Type B pancreatic cell (in vitro differentiated cells): ENCODE measurements at regions not wholly inside any gene's neighbourhood (a gene's known extent, or its start where the extent isn't known, plus 50 kb on each side); places are given as distances from the start of the nearest gene placed in this dataset.

Source experiments
- DNase-seq: peaks from one replicate; pipeline ENCODE4 v3.0.0; 2021; ENCODE audit warnings: mixed read lengths; ENCODE audit not compliant: unreplicated experiment; ENCODE audit errors: extremely low spot score
- H3K27ac Mint-ChIP-seq: 2 replicates; pipeline ENCODE4 v1.8.0; 2021; ENCODE audit warnings: mild to moderate bottlenecking, mixed read lengths
- H3K27me3 Mint-ChIP-seq: 2 replicates; pipeline ENCODE4 v1.8.0; 2021; ENCODE audit warnings: mixed read lengths
- H3K36me3 Mint-ChIP-seq: 2 replicates; pipeline ENCODE4 v1.8.0; 2021; ENCODE audit warnings: mixed read lengths
- H3K4me1 Mint-ChIP-seq: one replicate; pipeline ENCODE4 v1.8.0; 2021; ENCODE audit warnings: mixed read lengths; ENCODE audit not compliant: unreplicated experiment
- H3K4me3 Mint-ChIP-seq: 2 replicates; pipeline ENCODE4 v1.8.0; 2021; ENCODE audit warnings: mild to moderate bottlenecking, mixed read lengths
- H3K9me3 Mint-ChIP-seq: 2 replicates; pipeline ENCODE4 v1.8.0; 2021; ENCODE audit warnings: mixed read lengths
- TF ChIP-seq, protein P1 (sequence below): fragments of 200-600 bp; sonication (generic); conservative IDR thresholded peaks from 2 replicates; pipeline ENCODE4 v1.5.0; 2021; ENCODE audit warnings: antibody characterized with exemption, mild to moderate bottlenecking

DNA sequence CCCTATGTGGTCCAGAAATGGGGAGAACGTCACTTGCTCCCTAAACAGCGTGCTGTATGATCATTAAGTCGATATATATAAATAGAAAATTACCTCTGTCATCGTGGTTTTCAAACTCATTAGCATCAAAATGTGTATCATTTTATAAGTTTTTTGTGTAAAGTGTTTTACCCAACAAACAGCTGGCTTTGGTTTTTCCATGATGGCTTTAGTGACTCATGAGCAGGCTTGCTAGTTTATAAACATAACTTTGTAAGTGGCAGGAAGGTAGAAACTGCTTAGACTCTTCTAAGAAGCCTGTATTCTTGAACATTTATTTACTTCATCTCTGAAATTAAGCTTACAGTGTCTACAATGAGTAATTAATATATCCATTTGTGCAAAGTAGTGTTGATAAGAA is 108.4 kb upstream of the DIPK2B start:
- H3K27ac Mint-ChIP-seq, result no peak overlapping the region
- H3K36me3 Mint-ChIP-seq, result no peaks in the 10 kb centered on the region
- peaks cover 6% of the 10 kb centered on the region for H3K9me3 Mint-ChIP-seq
- H3K4me3 Mint-ChIP-seq, result no peak overlapping the region
- TF ChIP-seq, protein P1, sequence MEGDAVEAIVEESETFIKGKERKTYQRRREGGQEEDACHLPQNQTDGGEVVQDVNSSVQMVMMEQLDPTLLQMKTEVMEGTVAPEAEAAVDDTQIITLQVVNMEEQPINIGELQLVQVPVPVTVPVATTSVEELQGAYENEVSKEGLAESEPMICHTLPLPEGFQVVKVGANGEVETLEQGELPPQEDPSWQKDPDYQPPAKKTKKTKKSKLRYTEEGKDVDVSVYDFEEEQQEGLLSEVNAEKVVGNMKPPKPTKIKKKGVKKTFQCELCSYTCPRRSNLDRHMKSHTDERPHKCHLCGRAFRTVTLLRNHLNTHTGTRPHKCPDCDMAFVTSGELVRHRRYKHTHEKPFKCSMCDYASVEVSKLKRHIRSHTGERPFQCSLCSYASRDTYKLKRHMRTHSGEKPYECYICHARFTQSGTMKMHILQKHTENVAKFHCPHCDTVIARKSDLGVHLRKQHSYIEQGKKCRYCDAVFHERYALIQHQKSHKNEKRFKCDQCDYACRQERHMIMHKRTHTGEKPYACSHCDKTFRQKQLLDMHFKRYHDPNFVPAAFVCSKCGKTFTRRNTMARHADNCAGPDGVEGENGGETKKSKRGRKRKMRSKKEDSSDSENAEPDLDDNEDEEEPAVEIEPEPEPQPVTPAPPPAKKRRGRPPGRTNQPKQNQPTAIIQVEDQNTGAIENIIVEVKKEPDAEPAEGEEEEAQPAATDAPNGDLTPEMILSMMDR, result no peak
- no peak for DNase-seq
- H3K27me3 Mint-ChIP-seq, result no peaks in the 10 kb centered on the region
- no peaks in the 10 kb centered on the region for H3K4me1 Mint-ChIP-seq

DNA sequence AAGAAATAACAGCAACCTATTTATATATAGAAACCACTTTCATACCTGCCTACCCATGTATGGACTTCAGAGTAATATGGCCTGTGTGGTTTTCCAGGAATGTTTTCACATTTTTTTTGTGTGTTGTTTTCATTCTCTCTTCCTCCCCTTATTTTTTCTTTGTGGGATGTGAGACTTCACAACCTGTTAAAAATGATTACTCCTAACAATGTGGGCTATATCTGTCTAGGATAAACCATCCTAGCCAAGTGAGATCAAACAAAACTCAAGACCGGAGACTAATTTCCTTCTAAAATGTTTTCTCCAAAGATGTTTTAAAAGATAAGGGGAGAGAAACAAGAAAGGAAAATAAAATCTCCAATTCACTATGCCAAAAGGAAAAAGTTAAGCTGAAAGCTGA is 106.1 kb upstream of the DIPK2B start:
- no peak overlapping the region for H3K4me3 Mint-ChIP-seq
- no peaks in the 10 kb centered on the region for H3K9me3 Mint-ChIP-seq
- TF ChIP-seq, protein P1, result no peak
- H3K27me3 Mint-ChIP-seq, result no peaks in the 10 kb centered on the region
- no peak for DNase-seq
- peaks cover 4% of the 10 kb centered on the region for H3K4me1 Mint-ChIP-seq
- no peak overlapping the region for H3K27ac Mint-ChIP-seq
- no peaks in the 10 kb centered on the region for H3K36me3 Mint-ChIP-seq

DNA sequence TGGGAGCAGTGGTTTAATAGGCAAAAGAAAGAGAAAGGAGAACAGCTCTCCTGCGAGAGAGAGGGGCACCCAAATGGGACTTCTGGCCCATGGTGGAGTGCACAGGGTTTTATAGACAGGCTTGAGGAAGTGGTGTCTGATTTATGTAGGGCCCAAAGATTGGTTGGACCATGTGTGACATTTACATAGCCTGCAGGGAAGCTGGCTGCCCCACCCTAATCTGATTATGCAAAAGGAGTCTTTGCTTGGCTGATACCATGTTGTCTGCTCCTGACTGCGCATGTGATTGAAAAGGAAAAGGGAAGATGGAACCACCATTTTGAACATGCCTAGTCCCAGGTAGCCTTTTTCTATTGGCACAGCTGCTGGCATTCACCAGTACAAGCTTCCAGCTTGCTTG is 100.0 kb upstream of the DIPK2B start:
- H3K27me3 Mint-ChIP-seq, result no peaks in the 10 kb centered on the region
- TF ChIP-seq, protein P1, result no peak
- no peak overlapping the region for H3K4me3 Mint-ChIP-seq
- no peak for DNase-seq
- peaks cover 4% of the 10 kb centered on the region for H3K4me1 Mint-ChIP-seq
- H3K9me3 Mint-ChIP-seq, result no peaks in the 10 kb centered on the region
- H3K36me3 Mint-ChIP-seq, result no peaks in the 10 kb centered on the region
- no peak overlapping the region for H3K27ac Mint-ChIP-seq

DNA sequence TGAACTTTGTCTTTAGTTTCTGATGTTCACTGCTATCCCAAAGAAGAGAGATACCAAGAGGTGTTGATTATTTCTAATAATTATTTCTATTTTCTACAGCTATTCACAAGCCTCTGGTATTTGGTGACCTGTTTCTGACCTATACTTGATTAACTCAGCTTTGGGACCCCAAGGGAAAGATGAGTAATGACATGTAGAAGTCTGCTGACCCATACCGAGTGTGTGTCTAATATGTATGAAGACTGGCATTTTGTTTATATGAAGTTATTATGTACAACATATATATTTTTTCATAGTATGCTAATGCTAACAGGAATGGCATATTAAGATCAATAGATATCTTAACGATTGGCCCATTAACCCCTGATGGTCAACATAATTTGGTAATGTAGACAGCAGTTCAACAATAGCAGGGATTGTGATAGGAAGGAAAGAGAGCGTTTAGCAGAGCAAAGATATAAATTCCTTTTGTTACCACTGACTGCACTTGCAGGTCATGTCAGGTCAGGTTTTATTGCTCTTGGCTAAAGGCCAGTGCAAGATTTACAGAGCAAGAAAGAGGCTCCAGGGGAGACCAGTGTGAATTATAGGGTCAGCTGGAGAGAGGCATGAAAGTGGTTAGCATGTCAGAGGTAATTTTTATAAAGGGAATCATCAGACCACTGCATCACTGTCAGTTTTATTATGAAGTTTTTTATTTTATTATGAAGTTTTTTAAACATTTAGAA is 94.7 kb upstream of the DIPK2B start:
- DNase-seq, result no peak
- Mint-ChIP-seq H3K9me3 (no peaks in the 10 kb centered on the region), H3K4me1 (no peaks in the 10 kb centered on the region), H3K36me3 (no peaks in the 10 kb centered on the region), H3K27ac (no peak overlapping the region), H3K27me3 (no peaks in the 10 kb centered on the region), H3K4me3 (no peak overlapping the region)
- TF ChIP-seq, protein P1, result no peak

DNA sequence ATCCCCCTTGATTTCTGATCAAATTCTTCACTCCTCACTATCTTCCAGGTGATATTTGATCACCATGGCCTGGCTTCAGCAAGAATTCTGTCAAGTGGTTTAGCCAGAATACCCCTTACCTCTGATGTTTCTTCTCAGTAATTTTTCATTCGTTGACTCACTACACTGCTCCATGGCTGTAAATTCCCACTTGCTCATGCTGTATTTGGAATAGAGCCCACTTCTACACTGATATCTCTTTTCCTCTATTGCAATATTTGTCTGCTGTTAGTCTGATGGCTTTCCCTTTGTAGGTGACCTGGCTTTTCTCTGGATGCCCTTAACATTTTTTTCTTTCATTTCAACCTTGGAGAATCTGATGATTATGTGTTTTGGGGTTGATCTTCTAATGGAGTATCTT is 73.9 kb upstream of the DIPK2B start:
- no peak for DNase-seq
- Mint-ChIP-seq H3K4me3 (no peak overlapping the region), H3K27me3 (no peaks in the 10 kb centered on the region), H3K27ac (no peak overlapping the region), H3K36me3 (no peaks in the 10 kb centered on the region), H3K4me1 (no peaks in the 10 kb centered on the region), H3K9me3 (peaks cover 5% of the 10 kb centered on the region)
- TF ChIP-seq, protein P1, result no peak
